K562 (cell line): ENCODE measurements at regions not wholly inside any gene's neighbourhood (a gene's known extent, or its start where the extent isn't known, plus 50 kb on each side); places are given as distances from the start of the nearest gene placed in this dataset.

ENCODE experiments used
- HIVEP1 ChIP-seq: fragments of 250-450 bp; sonication (Bioruptor Pico); IDR thresholded peaks from 2 replicates; pipeline ENCODE4 v1.4.0; 2020; ENCODE audit warnings: mild to moderate bottlenecking
- MYC ChIP-seq, 2 experiments: fragments of 250-450 bp in 1 of 2; sonication (Bioruptor Pico) in 1 of 2; IDR thresholded peaks; 2 replicates each; pipeline versions ENCODE4 v1.5.1 to v1.6.1; 2012 to 2021; ENCODE audit warnings: low read depth in 2 of 2, borderline replicate concordance in 1 of 2, improper control_type of control experiment in 1 of 2, low read length in 1 of 2, mild to moderate bottlenecking in 1 of 2, moderate library complexity in 1 of 2
- ZBTB40 ChIP-seq, 2 experiments: fragments of 450-650 bp in 1 of 2; sonication (generic) in 1 of 2; formaldehyde crosslinking in 1 of 2; IDR thresholded peaks; 2 replicates each; pipeline versions ENCODE4 v1.7.1 to v1.9.0; 2016 to 2022; ENCODE audit warnings: inconsistent platforms in 1 of 2, mild to moderate bottlenecking in 1 of 2, missing genetic modification reagents in 1 of 2
- ZNF398 ChIP-seq: fragments of 250-450 bp; sonication (Bioruptor Pico); IDR thresholded peaks from 2 replicates; pipeline ENCODE4 v1.8.0; 2021; ENCODE audit warnings: moderate library complexity, mild to moderate bottlenecking, inconsistent platforms

GRCh38 chr13:78102741-78103140 is 184.1 kb upstream of the EDNRB start (continued):
- TF ChIP-seq ZBTB40 (IDR thresholded peaks at IDR 0.05) (no peak), ZBTB40 (CRISPR knock-in tag; IDR thresholded peaks at IDR 0.05) (no peak), HIVEP1 (CRISPR knock-in tag) (no peak), ZNF398 (CRISPR knock-in tag) (no peak), MYC (IDR thresholded peaks at IDR 0.05; ENCODE audit: low read depth, low read length) (no peak), MYC (CRISPR knock-in tag; IDR thresholded peaks at IDR 0.05; ENCODE audit: borderline replicate concordance, low read depth) (no peak)
